MM.1S (cell line): ENCODE measurements at regions not wholly inside any gene's neighbourhood (a gene's known extent, or its start where the extent isn't known, plus 50 kb on each side); places are given as distances from the start of the nearest gene placed in this dataset.

Experiments used
- EZH2 ChIP-seq: fragments of 300-600 bp; sonication (generic); optimal IDR thresholded peaks from 2 replicates; pipeline ENCODE3; 2017; ENCODE audit warnings: low read depth, mild to moderate bottlenecking, antibody characterized with exemption, low read length, mixed read lengths
- EZH2phosphoT487 ChIP-seq: fragments of 300-600 bp; sonication (generic); IDR thresholded peaks from 2 replicates; pipeline ENCODE4 v1.6.1; 2018; ENCODE audit warnings: antibody characterized with exemption, low read length
- TF ChIP-seq, protein P1 (sequence below): fragments of 300-600 bp; sonication (generic); IDR thresholded peaks from 2 replicates; pipeline ENCODE4 v1.5.1; 2016; ENCODE audit warnings: antibody characterized with exemption, low read length, mixed read lengths

DNA sequence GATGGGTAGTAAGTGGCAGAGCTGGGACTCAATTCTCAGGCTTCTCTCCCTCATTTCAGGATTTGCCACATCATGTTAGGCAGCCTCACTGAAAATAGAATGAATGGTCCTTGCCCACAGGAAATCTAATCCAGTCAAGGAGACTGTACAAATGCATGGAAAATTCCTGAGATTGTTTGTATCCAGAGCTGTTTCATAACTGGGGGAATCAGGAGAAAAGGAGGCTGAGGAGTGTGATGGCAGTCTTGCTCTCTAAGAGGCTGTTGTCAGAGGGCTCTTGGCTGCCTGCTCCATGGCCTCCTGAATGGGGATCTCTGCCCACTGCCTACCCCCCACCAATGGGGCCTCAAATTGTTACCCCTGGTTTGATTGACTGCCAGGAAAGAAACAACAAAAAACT lies 141.9 kb upstream of the TNR start:
- TF ChIP-seq, protein P1, sequence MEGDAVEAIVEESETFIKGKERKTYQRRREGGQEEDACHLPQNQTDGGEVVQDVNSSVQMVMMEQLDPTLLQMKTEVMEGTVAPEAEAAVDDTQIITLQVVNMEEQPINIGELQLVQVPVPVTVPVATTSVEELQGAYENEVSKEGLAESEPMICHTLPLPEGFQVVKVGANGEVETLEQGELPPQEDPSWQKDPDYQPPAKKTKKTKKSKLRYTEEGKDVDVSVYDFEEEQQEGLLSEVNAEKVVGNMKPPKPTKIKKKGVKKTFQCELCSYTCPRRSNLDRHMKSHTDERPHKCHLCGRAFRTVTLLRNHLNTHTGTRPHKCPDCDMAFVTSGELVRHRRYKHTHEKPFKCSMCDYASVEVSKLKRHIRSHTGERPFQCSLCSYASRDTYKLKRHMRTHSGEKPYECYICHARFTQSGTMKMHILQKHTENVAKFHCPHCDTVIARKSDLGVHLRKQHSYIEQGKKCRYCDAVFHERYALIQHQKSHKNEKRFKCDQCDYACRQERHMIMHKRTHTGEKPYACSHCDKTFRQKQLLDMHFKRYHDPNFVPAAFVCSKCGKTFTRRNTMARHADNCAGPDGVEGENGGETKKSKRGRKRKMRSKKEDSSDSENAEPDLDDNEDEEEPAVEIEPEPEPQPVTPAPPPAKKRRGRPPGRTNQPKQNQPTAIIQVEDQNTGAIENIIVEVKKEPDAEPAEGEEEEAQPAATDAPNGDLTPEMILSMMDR: no peak
- TF ChIP-seq EZH2 (no peak), EZH2phosphoT487 (no peak)
